BJ (cell line): ENCODE measurements at regions not wholly inside any gene's neighbourhood (a gene's known extent, or its start where the extent isn't known, plus 50 kb on each side); places are given as distances from the start of the nearest gene placed in this dataset.

Experiments used
- CTCF ChIA-PET: fragments of 350-600 bp; formaldehyde crosslinking; extraction: SDS; loops from one replicate; lab custom pipeline; 2021; ENCODE audit warnings: antibody characterized with exemption, inconsistent platforms; lab: Yijun Ruan, JAX
- POLR2A ChIA-PET: fragments of 300-600 bp; sonication (Branson Sonifier 250); formaldehyde crosslinking; extraction: SDS; loops from one replicate; lab custom pipeline; 2021; ENCODE audit warnings: antibody characterized with exemption; lab: Charles Lee
- DNase-seq: peaks from one replicate; pipeline ENCODE4 v3.0.0-alpha.2; 2011; ENCODE audit warnings: low read depth
- H3K27me3 ChIP-seq: 2 replicates; pipeline ENCODE4 v1.6.0; 2011; ENCODE audit warnings: low read length; ENCODE audit not compliant: control insufficient read depth, insufficient read depth
- H3K36me3 ChIP-seq: 2 replicates; pipeline ENCODE4 v1.5.1; 2011; ENCODE audit warnings: low read length; ENCODE audit not compliant: control insufficient read depth, insufficient read depth
- H3K4me3 ChIP-seq: 2 replicates; pipeline ENCODE4 v1.5.1; 2011; ENCODE audit warnings: low read depth, mild to moderate bottlenecking, control low read depth, low read length
- CTCF ChIP-seq: IDR thresholded peaks from 2 replicates; pipeline ENCODE4 v1.5.1; 2011; ENCODE audit warnings: low read depth, mild to moderate bottlenecking, control low read depth, inconsistent platforms, low read length, moderate library complexity; ENCODE audit not compliant: insufficient read depth

GRCh38 chr6:23927935-23928334, 198.1 kb upstream of the NRSN1 start:
- Histone ChIP-seq H3K4me3 (no peak overlapping the region), H3K27me3 (no peaks in the 10 kb centered on the region), H3K36me3 (no peaks in the 10 kb centered on the region)
- TF ChIP-seq CTCF: no peak
- no peak for DNase-seq
- ChIA-PET POLR2A (no interaction called here), CTCF (no interaction called here)

- Histone ChIP-seq H3K27me3 (no peaks in the 10 kb centered on the region), H3K36me3 (no peaks in the 10 kb centered on the region), H3K4me3 (no peak overlapping the region)
- ChIA-PET CTCF (no interaction called here), POLR2A (no interaction called here)
- TF ChIP-seq CTCF: no peak
- DNase-seq: no peak
Observed at GRCh38 chr6:23929201-23929600, 196.8 kb upstream of the NRSN1 start.

- no peaks in the 10 kb centered on the region for H3K36me3 ChIP-seq
- no peak for TF ChIP-seq CTCF
- DNase-seq: no peak
- ChIA-PET CTCF (no interaction called here), POLR2A (no interaction called here)
- no peak overlapping the region for H3K4me3 ChIP-seq
- no peaks in the 10 kb centered on the region for H3K27me3 ChIP-seq
Observed at GRCh38 chr6:23940466-23940865, 185.5 kb upstream of the NRSN1 start.

GRCh38 chr6:23951691-23952090, 174.3 kb upstream of the NRSN1 start:
- no peak for TF ChIP-seq CTCF
- H3K27me3 ChIP-seq: no peaks in the 10 kb centered on the region
- CTCF ChIA-PET: no interaction called here
- POLR2A ChIA-PET: no interaction called here
- no peaks in the 10 kb centered on the region for H3K36me3 ChIP-seq
- no peak overlapping the region for H3K4me3 ChIP-seq
- no peak for DNase-seq

GRCh38 chr6:23952245-23952644, 173.8 kb upstream of the NRSN1 start:
- CTCF ChIA-PET: no interaction called here
- no peaks in the 10 kb centered on the region for H3K27me3 ChIP-seq
- no peak for TF ChIP-seq CTCF
- H3K36me3 ChIP-seq: no peaks in the 10 kb centered on the region
- DNase-seq: no peak
- no peak overlapping the region for H3K4me3 ChIP-seq
- POLR2A ChIA-PET: no interaction called here
